ENCODE measurements at regions not wholly inside any gene's neighbourhood (a gene's known extent, or its start where the extent isn't known, plus 50 kb on each side); places are given as distances from the start of the nearest gene placed in this dataset.
"Not testable (repeated sequence)": the region's sequence is repeated elsewhere in the genome, so short reads cannot be mapped to it uniquely, and the experiment has no call there.

- H3K4me1 ChIP-seq, result peaks cover 5% of the 10 kb centered on the region
- H3K27ac ChIP-seq, result no peak overlapping the region
- intact Hi-C loops (cut with DNase I), result no loop called here
- no peaks in the 10 kb centered on the region for H3K9me3 ChIP-seq
- TF ChIP-seq CTCF (IDR thresholded peaks at IDR 0.05), result no peak
- no peak for TF ChIP-seq POLR2A (IDR thresholded peaks at IDR 0.05)
- no peaks in the 10 kb centered on the region for H3K36me3 ChIP-seq
- no peak for DNase-seq (ENCODE audit: extremely low spot score in 2 of 2)
- H3K27me3 ChIP-seq, result no peaks in the 10 kb centered on the region
- no peak overlapping the region for H3K4me3 ChIP-seq
Measured at GRCh38 chr4:170226288-170226687, 136.5 kb upstream of the AADAT start.

- no peaks in the 10 kb centered on the region for H3K27me3 ChIP-seq
- no peak for DNase-seq (ENCODE audit: extremely low spot score in 2 of 2)
- peaks cover 4% of the 10 kb centered on the region for H3K9me3 ChIP-seq
- TF ChIP-seq POLR2A (IDR thresholded peaks at IDR 0.05) (no peak), POLR2AphosphoS5 (IDR thresholded peaks at IDR 0.05; ENCODE audit: insufficient read depth in 1 of 2, low read depth in 1 of 2) (no peak), CTCF (IDR thresholded peaks at IDR 0.05) (no peak)
- no peak overlapping the region for H3K27ac ChIP-seq
- no peaks in the 10 kb centered on the region for H3K4me1 ChIP-seq
- H3K36me3 ChIP-seq, result no peaks in the 10 kb centered on the region
- intact Hi-C loops (cut with DNase I), result no loop called here
- H3K4me3 ChIP-seq, result no peak overlapping the region
Measured at GRCh38 chr4:170214731-170215130, 125.0 kb upstream of the AADAT start.

DNA sequence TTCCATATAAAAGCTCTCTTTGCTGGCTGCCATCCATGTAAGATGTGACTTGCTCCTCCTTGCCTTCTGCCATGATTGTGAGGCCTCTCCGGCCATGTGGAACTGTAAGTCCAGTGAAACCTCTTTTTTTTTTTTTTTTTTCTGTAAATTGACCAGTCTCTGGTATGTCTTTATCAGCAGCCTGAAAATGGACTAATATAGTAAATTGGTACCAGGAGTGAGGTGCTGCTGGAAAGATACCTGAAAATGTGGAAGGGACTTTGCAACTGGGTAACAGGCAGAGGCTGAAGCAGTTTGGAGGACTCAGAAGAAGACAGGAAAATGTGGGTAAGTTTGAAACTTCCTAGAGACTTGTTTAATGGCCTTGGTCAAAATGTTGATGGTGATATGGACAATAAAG, 124.3 kb upstream of the AADAT start:
- no peak for DNase-seq (ENCODE audit: extremely low spot score in 2 of 2)
- intact Hi-C loops (cut with DNase I), result no loop called here
- no peak overlapping the region for H3K4me3 ChIP-seq
- no peaks in the 10 kb centered on the region for H3K4me1 ChIP-seq
- TF ChIP-seq POLR2AphosphoS5 (IDR thresholded peaks at IDR 0.05; ENCODE audit: insufficient read depth in 1 of 2, low read depth in 1 of 2) (no peak), CTCF (IDR thresholded peaks at IDR 0.05) (no peak), POLR2A (IDR thresholded peaks at IDR 0.05) (no peak)
- H3K27me3 ChIP-seq, result no peaks in the 10 kb centered on the region
- H3K9me3 ChIP-seq, result peaks cover 4% of the 10 kb centered on the region
- H3K36me3 ChIP-seq, result no peaks in the 10 kb centered on the region
- no peak overlapping the region for H3K27ac ChIP-seq

GRCh38 chr4:170202721-170203120, 113.0 kb upstream of the AADAT start:
- no peak overlapping the region for H3K4me3 ChIP-seq
- no peaks in the 10 kb centered on the region for H3K36me3 ChIP-seq
- intact Hi-C loops (cut with DNase I), result no loop called here
- no peak for TF ChIP-seq POLR2AphosphoS5 (IDR thresholded peaks at IDR 0.05; ENCODE audit: insufficient read depth in 1 of 2, low read depth in 1 of 2)
- TF ChIP-seq POLR2A (IDR thresholded peaks at IDR 0.05), result no peak
- TF ChIP-seq CTCF (IDR thresholded peaks at IDR 0.05), result no peak
- DNase-seq (ENCODE audit: extremely low spot score in 2 of 2), result no peak
- no peaks in the 10 kb centered on the region for H3K9me3 ChIP-seq
- H3K27me3 ChIP-seq, result no peaks in the 10 kb centered on the region
- H3K27ac ChIP-seq, result no peak overlapping the region
- H3K4me1 ChIP-seq, result no peaks in the 10 kb centered on the region

DNA sequence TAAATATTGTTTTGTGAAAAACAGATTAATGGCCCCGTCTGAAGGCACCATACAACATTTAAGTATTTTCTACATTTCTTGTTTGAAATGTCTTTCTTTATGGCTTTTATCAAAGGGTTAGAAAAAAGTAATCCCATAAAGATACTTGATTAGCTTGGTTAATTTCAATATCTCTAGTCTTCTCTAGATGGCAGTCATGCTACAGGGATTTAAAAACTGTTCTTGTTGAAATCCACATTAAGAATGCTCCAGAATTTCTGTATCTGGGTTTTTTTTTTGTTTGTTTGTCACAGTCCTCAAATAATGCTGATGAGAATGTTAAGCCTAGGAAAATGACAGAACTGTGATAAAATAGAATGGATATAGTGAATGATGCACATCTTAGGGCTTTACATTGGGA, 109.0 kb upstream of the AADAT start:
- H3K27me3 ChIP-seq, result no peaks in the 10 kb centered on the region
- no peak overlapping the region for H3K4me3 ChIP-seq
- no peak for DNase-seq (ENCODE audit: extremely low spot score in 2 of 2)
- no peaks in the 10 kb centered on the region for H3K4me1 ChIP-seq
- intact Hi-C loops (cut with DNase I), result no loop called here
- no peaks in the 10 kb centered on the region for H3K9me3 ChIP-seq
- TF ChIP-seq POLR2AphosphoS5 (IDR thresholded peaks at IDR 0.05; ENCODE audit: insufficient read depth in 1 of 2, low read depth in 1 of 2) (no peak), POLR2A (IDR thresholded peaks at IDR 0.05) (no peak), CTCF (IDR thresholded peaks at IDR 0.05) (no peak)
- H3K27ac ChIP-seq, result no peak overlapping the region
- no peaks in the 10 kb centered on the region for H3K36me3 ChIP-seq

- H3K4me3 ChIP-seq; intact Hi-C loops (cut with DNase I); DNase-seq (ENCODE audit: extremely low spot score in 2 of 2); H3K36me3 ChIP-seq; H3K4me1 ChIP-seq; H3K27me3 ChIP-seq; H3K9me3 ChIP-seq; H3K27ac ChIP-seq: not testable (repeated sequence)
Measured at GRCh38 chr4:170194794-170195193, 105.0 kb upstream of the AADAT start.
